ENCODE measurements at regions not wholly inside any gene's neighbourhood (a gene's known extent, or its start where the extent isn't known, plus 50 kb on each side); places are given as distances from the start of the nearest gene placed in this dataset.

GRCh38 chr6:6522709-6523108 is 65.8 kb upstream of the LY86 start:
- H3K36me3 Mint-ChIP-seq (ENCODE audit: low read depth) = no peaks in the 10 kb centered on the region
- no peak for DNase-seq (ENCODE audit: low spot score)
- intact Hi-C loops (cut with micrococcal nuclease) = no loop called here
- no peak overlapping the region for H3K27ac Mint-ChIP-seq
- peaks cover 83% of the 10 kb centered on the region for H3K27me3 Mint-ChIP-seq (ENCODE audit: low read depth)
- H3K4me3 Mint-ChIP-seq (ENCODE audit: low read depth) = no peak overlapping the region
- H3K4me1 Mint-ChIP-seq (ENCODE audit: low read depth) = no peaks in the 10 kb centered on the region
- no peaks in the 10 kb centered on the region for H3K9me3 Mint-ChIP-seq

- no peak for DNase-seq (ENCODE audit: low spot score)
- H3K4me3 Mint-ChIP-seq (ENCODE audit: low read depth) = no peak overlapping the region
- no peaks in the 10 kb centered on the region for H3K9me3 Mint-ChIP-seq
- no peaks in the 10 kb centered on the region for H3K4me1 Mint-ChIP-seq (ENCODE audit: low read depth)
- H3K27ac Mint-ChIP-seq = no peak overlapping the region
- H3K36me3 Mint-ChIP-seq (ENCODE audit: low read depth) = no peaks in the 10 kb centered on the region
- H3K27me3 Mint-ChIP-seq (ENCODE audit: low read depth) = peaks cover 77% of the 10 kb centered on the region
- intact Hi-C loops (cut with micrococcal nuclease) = no loop called here
Observed at GRCh38 chr6:6524951-6525350, 63.6 kb upstream of the LY86 start.

GRCh38 chr6:6525933-6526332 is 62.6 kb upstream of the LY86 start:
- Mint-ChIP-seq H3K4me1 (ENCODE audit: low read depth) (no peaks in the 10 kb centered on the region), H3K27ac (no peak overlapping the region), H3K27me3 (ENCODE audit: low read depth) (peaks cover 77% of the 10 kb centered on the region), H3K9me3 (no peaks in the 10 kb centered on the region), H3K36me3 (ENCODE audit: low read depth) (no peaks in the 10 kb centered on the region), H3K4me3 (ENCODE audit: low read depth) (no peak overlapping the region)
- intact Hi-C loops (cut with micrococcal nuclease) = no loop called here
- no peak for DNase-seq (ENCODE audit: low spot score)

- peaks cover 73% of the 10 kb centered on the region for H3K27me3 Mint-ChIP-seq (ENCODE audit: low read depth)
Observed at GRCh38 chr6:6529275-6529674, 59.2 kb upstream of the LY86 start.

GRCh38 chr6:6533176-6533575 is 55.3 kb upstream of the LY86 start:
- H3K9me3 Mint-ChIP-seq = no peaks in the 10 kb centered on the region
- H3K36me3 Mint-ChIP-seq (ENCODE audit: low read depth) = no peaks in the 10 kb centered on the region
- intact Hi-C loops (cut with micrococcal nuclease) = no loop called here
- no peak overlapping the region for H3K4me3 Mint-ChIP-seq (ENCODE audit: low read depth)
- no peak overlapping the region for H3K27ac Mint-ChIP-seq
- H3K4me1 Mint-ChIP-seq (ENCODE audit: low read depth) = no peaks in the 10 kb centered on the region
- no peak for DNase-seq (ENCODE audit: low spot score)
- peaks cover 62% of the 10 kb centered on the region for H3K27me3 Mint-ChIP-seq (ENCODE audit: low read depth)

More at GRCh38 chr6:6529275-6529674, 59.2 kb upstream of the LY86 start:
- Mint-ChIP-seq H3K36me3 (ENCODE audit: low read depth) (no peaks in the 10 kb centered on the region), H3K9me3 (no peaks in the 10 kb centered on the region), H3K4me3 (ENCODE audit: low read depth) (no peak overlapping the region), H3K27ac (no peak overlapping the region), H3K4me1 (ENCODE audit: low read depth) (no peaks in the 10 kb centered on the region)
- no peak for DNase-seq (ENCODE audit: low spot score)
- intact Hi-C loops (cut with micrococcal nuclease) = no loop called here

GRCh38 chr6:6534399-6534798 is 54.1 kb upstream of the LY86 start:
- no peak for DNase-seq (ENCODE audit: low spot score)
- Mint-ChIP-seq H3K4me3 (ENCODE audit: low read depth) (no peak overlapping the region), H3K4me1 (ENCODE audit: low read depth) (no peaks in the 10 kb centered on the region), H3K36me3 (ENCODE audit: low read depth) (no peaks in the 10 kb centered on the region), H3K27ac (no peak overlapping the region), H3K27me3 (ENCODE audit: low read depth) (peaks cover 63% of the 10 kb centered on the region), H3K9me3 (no peaks in the 10 kb centered on the region)
- intact Hi-C loops (cut with micrococcal nuclease) = no loop called here

- no peak for DNase-seq (ENCODE audit: low spot score)
- H3K27me3 Mint-ChIP-seq (ENCODE audit: low read depth) = peaks cover 68% of the 10 kb centered on the region
- no peak overlapping the region for H3K27ac Mint-ChIP-seq
- no peak overlapping the region for H3K4me3 Mint-ChIP-seq (ENCODE audit: low read depth)
- peaks cover 3% of the 10 kb centered on the region for H3K9me3 Mint-ChIP-seq
- intact Hi-C loops (cut with micrococcal nuclease) = no loop called here
- H3K36me3 Mint-ChIP-seq (ENCODE audit: low read depth) = no peaks in the 10 kb centered on the region
- no peaks in the 10 kb centered on the region for H3K4me1 Mint-ChIP-seq (ENCODE audit: low read depth)
Observed at GRCh38 chr6:6537488-6538260, 50.8 kb upstream of the LY86 start.

GRCh38 chr6:6538261-6538660 is 50.3 kb upstream of the LY86 start:
- Mint-ChIP-seq H3K9me3 (peaks cover 3% of the 10 kb centered on the region), H3K27me3 (ENCODE audit: low read depth) (peaks cover 69% of the 10 kb centered on the region), H3K4me3 (ENCODE audit: low read depth) (no peak overlapping the region), H3K27ac (no peak overlapping the region), H3K4me1 (ENCODE audit: low read depth) (no peaks in the 10 kb centered on the region), H3K36me3 (ENCODE audit: low read depth) (no peaks in the 10 kb centered on the region)
- DNase-seq (ENCODE audit: low spot score) = no peak
- intact Hi-C loops (cut with micrococcal nuclease) = no loop called here

Measured in activated T-helper 2 cell treated with anti-CD3 and anti-CD28 coated beads, Interferon-gamma antibody, Interleukin-2, Interleukin-4, amounts not matched to agents 10 μg/mL and 5 μg/mL and 100 μg/mL, durations not matched to agents 14 hours and 24 hours and 36 hours (primary cell).